SJCRH30 (cell line): ENCODE measurements at regions not wholly inside any gene's neighbourhood (a gene's known extent, or its start where the extent isn't known, plus 50 kb on each side); places are given as distances from the start of the nearest gene placed in this dataset.

Source experiments
- DNase-seq, 2 experiments: peaks; one replicate each; pipeline ENCODE4 v3.0.0-alpha.2; 2015 to 2020
- H3K27ac ChIP-seq: fragments of 250-450 bp; sonication (Bioruptor Pico); 2 replicates; pipeline ENCODE4 v1.5.1; 2020; ENCODE audit warnings: mild to moderate bottlenecking, moderate library complexity
- H3K27me3 ChIP-seq: fragments of 250-450 bp; sonication (Bioruptor Pico); 2 replicates; pipeline ENCODE4 v1.5.1; 2020; ENCODE audit warnings: mild to moderate bottlenecking, moderate library complexity
- H3K36me3 ChIP-seq: fragments of 250-450 bp; sonication (Bioruptor Pico); 2 replicates; pipeline ENCODE4 v1.5.1; 2020; ENCODE audit warnings: mild to moderate bottlenecking, moderate library complexity
- H3K4me1 ChIP-seq: fragments of 250-450 bp; sonication (Bioruptor Pico); 2 replicates; pipeline ENCODE4 v1.5.1; 2020; ENCODE audit warnings: mild to moderate bottlenecking, moderate library complexity
- H3K4me3 ChIP-seq: fragments of 250-450 bp; sonication (Bioruptor Pico); 2 replicates; pipeline ENCODE4 v1.5.1; 2020; ENCODE audit warnings: mild to moderate bottlenecking, moderate library complexity
- H3K9me3 ChIP-seq: fragments of 250-450 bp; sonication (Bioruptor Pico); replicated peaks from 2 replicates; pipeline ENCODE4 v1.5.1; 2020; ENCODE audit warnings: mild to moderate bottlenecking, moderate library complexity

DNA sequence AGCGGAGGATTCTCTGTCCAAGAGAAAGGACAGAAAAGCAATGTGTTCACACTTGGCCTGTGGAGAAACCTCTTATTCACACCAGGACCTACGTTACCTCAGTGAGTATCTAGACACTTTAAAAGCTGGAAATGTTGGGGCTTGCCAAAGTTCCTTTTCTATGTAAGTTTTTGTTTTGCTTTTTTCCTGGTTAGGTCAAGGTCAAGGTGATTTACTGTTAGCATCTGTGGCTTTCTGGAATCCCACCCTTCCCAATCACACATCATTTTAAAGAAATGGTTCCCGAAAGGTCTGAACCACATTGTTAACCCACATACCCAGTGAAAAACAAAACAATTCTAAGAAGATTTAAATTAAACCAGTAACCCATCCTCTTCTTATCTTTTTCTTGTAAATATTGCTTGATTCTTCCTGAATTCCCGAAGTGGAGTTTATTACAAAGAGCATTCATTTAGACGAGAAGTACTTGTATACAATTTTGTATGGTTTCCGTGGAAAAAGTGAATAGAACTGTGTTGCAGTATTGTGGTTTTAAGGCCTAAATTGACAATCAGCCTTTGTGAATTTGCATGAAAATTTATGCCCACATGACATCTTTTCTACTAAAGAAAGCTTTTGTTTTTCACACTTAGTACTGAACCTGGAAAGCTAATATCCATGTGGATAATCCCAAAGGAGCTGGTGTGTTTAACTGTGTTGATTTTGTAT lies 827.0 kb upstream of the IGFBP3 start:
- Histone ChIP-seq H3K4me1 (peaks cover 3% of the 10 kb centered on the region; the same call in 1 of the 2 replicates), H3K27ac (no peak overlapping the region), H3K9me3 (no peaks in the 10 kb centered on the region), H3K4me3 (no peak overlapping the region), H3K36me3 (no peaks in the 10 kb centered on the region), H3K27me3 (no peaks in the 10 kb centered on the region)
- no peak for DNase-seq

DNA sequence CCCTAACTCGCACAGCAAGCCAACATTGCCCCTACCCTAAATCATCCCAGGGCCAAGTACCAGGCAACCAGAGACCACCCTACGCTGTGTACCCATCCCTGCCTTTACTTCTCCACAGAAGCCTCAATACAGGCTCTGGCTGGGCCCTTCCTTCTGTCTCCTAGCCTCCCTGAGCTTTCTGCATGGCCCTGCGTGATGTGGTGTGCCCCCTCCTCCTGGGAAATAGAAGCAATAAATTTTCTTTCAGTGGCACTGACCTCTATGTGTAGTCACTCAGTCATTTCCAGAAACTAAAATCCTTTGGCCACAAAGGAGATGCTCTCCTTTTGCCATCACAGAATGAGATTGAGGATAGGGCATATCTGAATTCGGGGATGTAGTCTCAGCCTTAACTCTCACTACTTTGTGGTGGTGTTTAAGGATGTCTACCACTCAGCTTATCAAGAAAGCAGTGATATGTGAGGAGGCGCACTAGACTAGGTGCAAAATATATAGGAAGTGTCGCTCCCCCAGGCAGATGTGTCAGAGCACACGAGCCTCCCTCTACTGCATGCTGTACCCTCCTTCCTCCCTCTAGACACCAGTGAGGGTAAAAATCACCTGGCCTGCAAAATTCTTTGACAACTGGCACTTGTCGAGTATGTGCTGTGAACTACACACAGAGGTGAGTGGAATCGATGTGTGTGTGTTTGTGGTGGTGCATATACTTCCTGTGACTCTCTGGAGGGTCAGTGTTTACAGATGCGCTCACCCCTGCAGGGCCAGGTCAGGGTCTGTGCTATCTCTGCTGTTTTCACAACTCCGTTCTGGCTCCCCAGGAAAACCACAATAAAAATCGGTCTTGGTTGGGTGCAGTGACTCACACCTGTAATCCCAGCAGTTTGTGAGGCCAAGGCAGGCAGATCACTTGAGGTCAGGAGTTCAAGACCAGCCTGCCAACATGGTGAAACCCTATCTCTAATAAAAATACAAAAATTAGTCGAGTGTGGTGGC lies 825.9 kb upstream of the IGFBP3 start:
- H3K4me3 ChIP-seq: no peak overlapping the region
- H3K9me3 ChIP-seq: no peaks in the 10 kb centered on the region
- no peak for DNase-seq
- H3K36me3 ChIP-seq: no peaks in the 10 kb centered on the region
- no peaks in the 10 kb centered on the region for H3K27me3 ChIP-seq
- no peak overlapping the region for H3K27ac ChIP-seq
- no peaks in the 10 kb centered on the region for H3K4me1 ChIP-seq

DNA sequence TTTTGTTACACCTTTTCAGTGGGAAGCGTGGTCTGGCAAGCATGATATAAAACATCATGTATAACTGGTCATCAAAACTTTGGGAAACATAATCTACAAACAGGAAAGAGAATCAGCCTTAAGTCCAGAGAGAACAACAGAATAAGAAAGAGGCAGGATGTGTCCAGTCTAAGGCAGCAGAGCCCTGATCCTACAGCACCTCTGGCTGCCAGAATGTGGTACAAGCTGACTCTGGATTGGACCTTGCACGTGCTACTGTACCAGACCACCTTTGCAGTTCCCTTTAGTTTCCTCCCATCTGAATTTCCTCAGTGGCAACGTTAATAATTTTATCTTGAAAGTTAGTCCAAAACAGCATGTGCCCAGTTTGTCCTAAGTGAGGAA lies 824.6 kb upstream of the IGFBP3 start:
- H3K27ac ChIP-seq: no peak overlapping the region
- no peaks in the 10 kb centered on the region for H3K36me3 ChIP-seq
- no peak overlapping the region for H3K4me3 ChIP-seq
- no peaks in the 10 kb centered on the region for H3K9me3 ChIP-seq
- no peak for DNase-seq
- H3K4me1 ChIP-seq: no peaks in the 10 kb centered on the region
- no peaks in the 10 kb centered on the region for H3K27me3 ChIP-seq

DNA sequence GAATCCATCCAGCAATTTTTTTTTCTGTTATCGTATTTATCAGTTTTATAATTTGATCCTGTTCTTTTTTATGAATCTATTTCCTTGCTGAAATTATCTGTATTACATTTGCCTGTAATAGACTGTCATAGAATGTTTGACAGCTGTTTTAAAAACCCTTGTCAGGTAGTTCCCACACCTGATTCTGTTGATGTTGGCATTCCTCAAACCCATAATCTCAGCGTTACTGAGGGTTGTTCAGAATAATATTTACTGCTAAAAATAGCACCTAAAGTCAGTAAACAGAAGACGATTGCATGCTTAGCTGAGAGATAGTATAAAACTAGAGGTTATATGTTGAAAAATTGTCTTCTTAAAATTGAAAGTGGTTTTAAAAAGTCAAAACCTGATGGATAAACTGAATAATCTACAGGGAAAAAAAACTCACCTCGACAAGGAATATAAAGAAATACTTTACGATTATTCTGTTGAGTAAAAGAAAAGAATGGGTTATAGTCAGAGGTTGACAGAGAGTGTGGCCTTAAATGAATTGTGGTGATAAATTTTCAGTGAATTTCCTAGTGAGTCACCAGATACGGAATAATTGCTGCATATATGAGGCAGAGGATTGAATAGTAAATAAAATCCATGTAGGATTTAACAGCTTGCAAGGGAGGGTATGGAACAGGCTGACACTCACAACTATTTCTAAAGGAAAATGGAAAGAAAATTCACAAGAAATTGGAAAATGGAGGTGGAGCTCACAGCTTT lies 824.1 kb upstream of the IGFBP3 start:
- no peaks in the 10 kb centered on the region for H3K4me1 ChIP-seq
- H3K27me3 ChIP-seq: no peaks in the 10 kb centered on the region
- DNase-seq: no peak
- H3K27ac ChIP-seq: no peak overlapping the region
- H3K36me3 ChIP-seq: no peaks in the 10 kb centered on the region
- H3K9me3 ChIP-seq: no peaks in the 10 kb centered on the region
- no peak overlapping the region for H3K4me3 ChIP-seq

DNA sequence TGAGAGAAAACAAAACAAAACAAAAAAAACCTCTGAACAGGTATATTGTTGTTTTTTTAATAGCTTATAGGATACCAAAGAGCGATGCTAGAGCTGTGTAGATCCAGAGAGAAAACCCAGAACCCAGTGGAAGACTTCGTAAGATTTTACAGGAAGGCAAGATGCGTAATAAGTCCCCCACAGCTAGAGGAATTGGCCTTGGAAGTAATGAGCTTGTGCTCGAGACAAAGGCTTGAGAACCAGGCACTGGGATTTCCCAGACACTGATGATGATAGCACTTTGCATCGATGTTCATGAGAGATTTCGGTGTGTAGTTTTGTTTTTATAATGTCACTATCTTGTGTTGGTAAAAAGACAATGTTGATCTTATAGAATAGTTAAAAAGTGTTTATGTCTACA lies 821.5 kb upstream of the IGFBP3 start:
- Histone ChIP-seq H3K27me3 (no peaks in the 10 kb centered on the region), H3K9me3 (no peaks in the 10 kb centered on the region), H3K36me3 (no peaks in the 10 kb centered on the region), H3K27ac (no peak overlapping the region), H3K4me3 (no peak overlapping the region), H3K4me1 (no peaks in the 10 kb centered on the region)
- no peak for DNase-seq

DNA sequence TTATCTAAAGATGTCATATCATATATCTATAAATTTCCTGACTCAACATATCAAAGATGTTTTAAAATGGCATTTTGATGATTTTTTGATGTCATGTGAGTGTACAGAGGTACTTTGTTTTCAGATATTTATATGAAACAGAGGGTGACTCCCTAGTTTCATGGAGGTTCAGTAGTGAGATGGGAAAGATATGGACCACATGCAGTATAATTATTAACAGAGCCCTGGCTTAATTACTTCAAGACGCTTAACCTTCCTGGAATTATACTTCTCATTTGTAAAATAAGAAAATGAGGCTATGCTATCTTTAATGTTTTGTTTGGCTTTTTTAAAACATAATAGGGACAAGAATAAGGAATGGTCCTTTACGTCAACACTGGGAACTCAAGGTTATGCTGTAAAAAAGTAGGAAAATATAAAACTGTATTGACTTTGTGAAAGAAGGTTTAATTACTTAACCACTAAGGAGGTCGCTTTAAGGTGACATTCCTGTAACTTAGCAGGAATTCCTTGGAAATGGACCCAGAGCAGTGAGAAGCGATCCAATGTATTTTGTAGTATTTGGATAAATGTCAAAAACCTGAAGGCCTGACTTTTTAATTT lies 821.0 kb upstream of the IGFBP3 start:
- H3K4me1 ChIP-seq: no peaks in the 10 kb centered on the region
- H3K4me3 ChIP-seq: no peak overlapping the region
- H3K27me3 ChIP-seq: no peaks in the 10 kb centered on the region
- H3K27ac ChIP-seq: no peak overlapping the region
- no peak for DNase-seq
- no peaks in the 10 kb centered on the region for H3K9me3 ChIP-seq
- H3K36me3 ChIP-seq: no peaks in the 10 kb centered on the region

DNA sequence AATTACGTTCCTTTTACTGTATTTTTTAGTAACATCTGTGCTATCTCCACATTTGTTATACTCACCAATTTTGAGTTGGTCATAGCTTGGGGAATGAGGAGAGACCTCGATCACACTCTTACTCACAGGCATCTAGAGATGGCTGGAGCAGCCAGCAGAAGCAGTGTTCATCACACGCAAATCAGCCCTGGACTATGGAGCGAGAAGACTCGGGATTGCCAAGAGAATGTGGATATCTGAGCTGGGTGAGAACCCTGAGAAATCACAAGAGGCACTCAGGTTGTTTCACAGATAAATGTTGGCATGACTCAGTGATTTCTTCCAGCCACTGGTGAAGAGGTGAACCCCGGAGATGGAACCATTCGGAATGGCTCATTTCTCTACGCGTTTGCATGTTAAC lies 820.1 kb upstream of the IGFBP3 start:
- Histone ChIP-seq H3K27me3 (no peaks in the 10 kb centered on the region), H3K9me3 (no peaks in the 10 kb centered on the region), H3K27ac (no peak overlapping the region), H3K36me3 (no peaks in the 10 kb centered on the region), H3K4me1 (no peaks in the 10 kb centered on the region), H3K4me3 (no peak overlapping the region)
- no peak for DNase-seq

DNA sequence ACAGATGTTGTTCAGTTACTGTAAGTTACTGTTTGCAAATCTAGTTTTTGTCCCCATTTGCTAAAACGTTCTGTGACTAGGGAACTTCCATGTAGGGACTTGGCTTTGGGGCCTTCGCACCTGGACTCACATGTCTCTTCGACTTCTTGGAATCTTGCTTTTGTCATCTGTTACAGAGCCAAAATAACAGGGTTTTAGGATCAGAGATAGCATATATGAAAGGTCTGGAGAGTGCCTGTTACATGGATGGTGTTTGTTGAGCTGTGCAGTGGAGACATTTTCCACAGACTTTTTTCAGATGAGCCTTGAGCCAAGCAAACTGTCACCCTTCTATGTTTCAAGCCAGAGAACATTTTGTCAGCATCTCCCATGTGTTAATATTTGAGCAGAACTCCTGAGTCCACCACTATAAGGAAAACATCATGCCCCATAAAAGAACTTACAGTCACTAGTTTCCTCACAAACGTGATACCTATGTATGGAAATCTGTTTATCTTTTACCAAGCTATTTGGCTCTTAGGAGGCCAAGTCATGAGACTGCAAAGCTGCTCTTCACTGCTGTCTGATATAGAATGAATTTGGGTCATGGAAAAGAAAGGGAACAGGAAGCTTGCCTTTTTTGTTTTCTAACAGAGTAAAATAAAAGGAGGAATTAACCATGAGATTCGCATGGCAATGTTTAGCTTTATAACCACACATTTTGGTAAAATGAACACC lies 818.6 kb upstream of the IGFBP3 start:
- no peaks in the 10 kb centered on the region for H3K4me1 ChIP-seq
- no peak overlapping the region for H3K4me3 ChIP-seq
- H3K9me3 ChIP-seq: no peaks in the 10 kb centered on the region
- no peak for DNase-seq
- H3K27me3 ChIP-seq: no peaks in the 10 kb centered on the region
- no peak overlapping the region for H3K27ac ChIP-seq
- no peaks in the 10 kb centered on the region for H3K36me3 ChIP-seq

DNA sequence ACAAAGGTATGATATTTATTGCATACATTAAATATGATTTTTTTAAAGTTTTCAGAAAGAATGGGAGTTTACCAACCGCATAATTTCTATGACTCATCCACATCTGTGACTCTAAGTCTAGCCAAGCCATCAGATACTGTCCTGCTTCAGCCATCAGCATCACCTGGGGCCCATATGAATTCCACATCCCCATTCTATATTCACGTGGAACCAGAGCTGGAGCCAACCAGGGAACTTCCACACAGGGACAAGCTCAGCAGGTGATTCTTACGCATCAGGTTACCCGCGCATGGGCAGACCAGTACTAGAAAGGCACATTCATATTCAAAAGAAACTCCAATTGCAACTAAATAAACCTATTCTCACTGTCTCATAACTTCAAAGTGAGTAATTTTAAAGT lies 817.7 kb upstream of the IGFBP3 start:
- no peaks in the 10 kb centered on the region for H3K4me1 ChIP-seq
- no peaks in the 10 kb centered on the region for H3K27me3 ChIP-seq
- no peaks in the 10 kb centered on the region for H3K9me3 ChIP-seq
- no peak overlapping the region for H3K27ac ChIP-seq
- no peak for DNase-seq
- H3K4me3 ChIP-seq: no peak overlapping the region
- H3K36me3 ChIP-seq: no peaks in the 10 kb centered on the region

DNA sequence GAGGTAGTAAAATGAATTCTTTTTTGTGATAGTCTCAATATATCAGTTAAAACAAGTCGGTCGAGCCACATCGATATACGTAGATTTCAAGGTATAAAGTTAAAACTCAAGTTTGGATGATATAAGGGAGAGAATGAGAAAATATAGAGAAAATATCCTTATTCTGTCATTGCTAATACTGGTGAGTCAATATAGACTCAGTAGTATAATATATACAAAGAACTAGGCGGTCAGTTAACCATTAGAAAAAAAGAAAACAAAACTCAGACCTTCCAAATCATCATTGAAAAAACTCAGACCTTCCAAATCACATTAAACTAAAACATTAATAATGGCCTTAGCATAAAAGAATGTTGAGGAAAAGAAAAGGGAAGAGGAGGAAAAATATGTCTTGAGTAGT lies 817.1 kb upstream of the IGFBP3 start:
- DNase-seq: no peak
- Histone ChIP-seq H3K4me3 (no peak overlapping the region), H3K27me3 (no peaks in the 10 kb centered on the region), H3K9me3 (no peaks in the 10 kb centered on the region), H3K36me3 (no peaks in the 10 kb centered on the region), H3K4me1 (no peaks in the 10 kb centered on the region), H3K27ac (no peak overlapping the region)

DNA sequence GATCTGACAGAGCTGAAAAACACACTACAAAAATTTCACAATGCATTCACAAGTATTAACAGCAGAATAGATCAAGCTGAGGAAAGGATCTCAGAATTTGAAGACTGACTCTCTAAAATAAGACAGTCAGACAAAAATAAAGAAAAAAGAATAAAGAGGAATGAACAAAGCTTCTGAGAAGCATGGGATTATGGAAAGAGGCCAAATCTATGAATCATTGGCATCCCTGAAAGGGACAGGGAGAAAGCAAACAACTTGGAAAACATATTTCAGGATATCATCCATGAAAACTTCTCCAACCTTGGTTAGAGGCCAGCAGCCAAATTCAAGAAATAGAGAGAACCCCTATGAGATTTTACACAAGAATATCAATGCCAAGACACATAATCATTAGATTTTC lies 804.8 kb upstream of the IGFBP3 start:
- H3K27me3 ChIP-seq: no peaks in the 10 kb centered on the region
- H3K9me3 ChIP-seq: no peaks in the 10 kb centered on the region; the same call in 1 of the 2 replicates
- H3K36me3 ChIP-seq: no peaks in the 10 kb centered on the region
- no peak for DNase-seq
- no peaks in the 10 kb centered on the region for H3K4me1 ChIP-seq
- H3K27ac ChIP-seq: no peak overlapping the region
- H3K4me3 ChIP-seq: no peak overlapping the region

DNA sequence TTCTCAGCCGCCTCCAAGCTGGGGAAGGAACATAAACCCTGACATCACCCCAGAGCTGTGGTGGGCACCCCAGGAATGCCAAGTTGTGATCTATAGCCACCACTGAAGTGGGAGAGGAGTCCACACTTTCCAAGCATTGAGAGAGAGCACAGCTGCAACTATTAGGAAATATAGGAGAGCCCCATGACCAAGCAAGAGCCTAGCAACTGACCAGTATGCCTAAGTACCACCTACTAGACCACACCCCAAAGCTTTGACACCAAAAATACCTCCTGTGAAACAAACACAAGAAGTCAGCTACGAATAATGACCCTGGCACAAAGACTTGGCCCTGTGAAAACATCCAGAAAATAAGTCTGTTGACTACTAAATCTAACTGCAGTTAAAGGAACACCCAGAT lies 804.1 kb upstream of the IGFBP3 start:
- H3K4me3 ChIP-seq: no peak overlapping the region
- no peaks in the 10 kb centered on the region for H3K9me3 ChIP-seq
- H3K27ac ChIP-seq: no peak overlapping the region
- H3K27me3 ChIP-seq: no peaks in the 10 kb centered on the region
- DNase-seq: no peak
- no peaks in the 10 kb centered on the region for H3K36me3 ChIP-seq
- H3K4me1 ChIP-seq: no peaks in the 10 kb centered on the region

DNA sequence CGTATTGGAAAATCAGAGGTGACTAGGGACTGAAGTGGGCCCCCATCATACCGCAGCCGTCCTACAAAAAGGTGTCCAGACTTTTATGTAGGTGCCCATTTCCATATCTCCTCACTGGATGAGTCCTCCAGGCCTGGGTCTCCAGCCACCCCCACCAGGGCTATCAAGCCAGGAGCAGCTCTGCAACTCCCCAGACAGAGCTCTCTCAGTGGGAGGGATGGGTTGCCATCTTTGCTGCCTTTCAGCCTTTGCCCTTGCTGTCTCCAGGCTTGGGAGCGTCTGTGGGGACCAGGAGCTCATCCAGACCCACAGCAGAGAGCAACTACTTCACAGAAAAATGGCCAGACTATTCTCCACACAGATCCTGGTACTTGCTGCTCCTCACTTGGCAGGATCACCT lies 802.7 kb upstream of the IGFBP3 start:
- H3K27ac ChIP-seq: no peak overlapping the region
- H3K27me3 ChIP-seq: no peaks in the 10 kb centered on the region
- H3K9me3 ChIP-seq: no peaks in the 10 kb centered on the region
- H3K36me3 ChIP-seq: no peaks in the 10 kb centered on the region
- H3K4me1 ChIP-seq: no peaks in the 10 kb centered on the region
- DNase-seq: no peak
- no peak overlapping the region for H3K4me3 ChIP-seq

DNA sequence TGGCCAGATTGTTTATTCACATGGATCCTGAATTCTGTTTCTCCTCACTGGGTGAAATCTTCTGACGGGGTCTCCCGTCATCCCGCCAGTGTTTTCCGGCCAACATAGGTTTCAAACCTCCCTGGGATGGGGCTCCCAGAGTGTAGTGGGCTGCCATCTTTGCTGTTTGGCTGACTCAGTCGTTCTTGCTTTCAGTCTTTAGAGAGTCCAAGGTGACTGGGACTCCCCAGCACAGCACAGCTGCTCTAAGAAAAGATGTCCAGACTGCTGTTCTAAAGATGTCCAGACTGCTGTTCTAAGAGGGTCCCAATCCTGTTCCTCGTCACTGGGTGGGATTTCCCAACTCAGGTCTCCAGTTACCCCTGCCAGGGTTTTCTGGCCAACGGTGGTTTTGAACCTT lies 801.9 kb upstream of the IGFBP3 start:
- Histone ChIP-seq H3K27me3 (no peaks in the 10 kb centered on the region), H3K36me3 (no peaks in the 10 kb centered on the region), H3K4me1 (no peaks in the 10 kb centered on the region), H3K27ac (no peak overlapping the region), H3K9me3 (no peaks in the 10 kb centered on the region), H3K4me3 (no peak overlapping the region)
- no peak for DNase-seq
